OCI-LY3 (cell line): ENCODE measurements at regions not wholly inside any gene's neighbourhood (a gene's known extent, or its start where the extent isn't known, plus 50 kb on each side); places are given as distances from the start of the nearest gene placed in this dataset.

Source experiments
- H2AFZ ChIP-seq: fragments of 200-600, 300-600 bp; shearing (Covaris generic); 2 replicates; pipeline ENCODE4 v1.6.0; 2014; ENCODE audit warnings: antibody characterized with exemption, low read depth, low read length
- H3K27ac ChIP-seq: fragments of 200-600, 300-600 bp; sonication (generic); 2 replicates; pipeline ENCODE4 v1.5.1; 2014; ENCODE audit warnings: mild to moderate bottlenecking, low read length, moderate library complexity, mixed read lengths
- H3K27me3 ChIP-seq: fragments of 200-600, 300-600 bp; sonication (generic); 2 replicates; pipeline ENCODE4 v1.6.1; 2014; ENCODE audit warnings: low read depth, low read length, mixed read lengths
- H3K36me3 ChIP-seq: fragments of 200-600, 300-600 bp; sonication (generic); replicated peaks from 2 replicates; pipeline ENCODE3; 2014; ENCODE audit warnings: low read depth, low read length, mixed read lengths
- H3K4me1 ChIP-seq: fragments of 300-600, 200-600 bp; sonication (generic); 2 replicates; pipeline ENCODE4 v1.6.1; 2014; ENCODE audit warnings: low read length, mixed read lengths
- H3K4me2 ChIP-seq: fragments of 200-600, 300-600 bp; sonication (generic); 2 replicates; pipeline ENCODE4 v1.6.1; 2014; ENCODE audit warnings: low read length, mixed read lengths
- H3K4me3 ChIP-seq: fragments of 300-600, 200-600 bp; sonication (generic); 2 replicates; pipeline ENCODE4 v1.5.1; 2014; ENCODE audit warnings: antibody characterized with exemption, mild to moderate bottlenecking, low read length, moderate library complexity
- H3K79me2 ChIP-seq: fragments of 300-600, 200-600 bp; shearing (Covaris generic); 2 replicates; pipeline ENCODE4 v1.6.1; 2014; ENCODE audit warnings: mild to moderate bottlenecking, low read length, mixed read lengths
- H3K9ac ChIP-seq: fragments of 300-600, 200-600 bp; shearing (Covaris generic); 2 replicates; pipeline ENCODE4 v1.6.0; 2014; ENCODE audit warnings: mild to moderate bottlenecking, low read length, moderate library complexity
- H3K9me3 ChIP-seq: fragments of 200-600, 300-600 bp; shearing (Covaris generic); 2 replicates; pipeline ENCODE4 v1.6.1; 2014; ENCODE audit warnings: low read length, mixed read lengths; ENCODE audit not compliant: insufficient read depth
- H4K20me1 ChIP-seq: fragments of 200-600, 300-600 bp; sonication (generic); 2 replicates; pipeline ENCODE4 v1.6.1; 2016; ENCODE audit warnings: low read length, mixed read lengths; ENCODE audit not compliant: insufficient read depth
- CTCF ChIP-seq: fragments of 200-600, 300-600 bp; sonication (generic); IDR thresholded peaks from 2 replicates; pipeline ENCODE4 v1.5.1; 2014; ENCODE audit warnings: antibody characterized with exemption, low read length, low read depth
- EZH2phosphoT487 ChIP-seq: fragments of 200-600 bp; shearing (Covaris generic); IDR thresholded peaks from 2 replicates; pipeline ENCODE4 v1.6.1; 2018; ENCODE audit warnings: antibody characterized with exemption, mixed run types, low read depth

GRCh38 chr14:48341069-48341468 is 665.7 kb upstream of the MDGA2 start:
- Histone ChIP-seq H4K20me1 (no peaks in the 10 kb centered on the region), H3K9ac (no peak overlapping the region), H3K27ac (no peak overlapping the region), H3K79me2 (no peaks in the 10 kb centered on the region), H3K4me2 (no peak overlapping the region), H2AFZ (no peak overlapping the region), H3K36me3 (no peaks in the 10 kb centered on the region), H3K4me1 (no peaks in the 10 kb centered on the region), H3K27me3 (no peaks in the 10 kb centered on the region), H3K9me3 (no peaks in the 10 kb centered on the region), H3K4me3 (no peak overlapping the region)
- TF ChIP-seq EZH2phosphoT487: no peak

- no peak for TF ChIP-seq CTCF
- TF ChIP-seq EZH2phosphoT487: no peak
- H3K4me1 ChIP-seq: no peaks in the 10 kb centered on the region
- H3K4me3 ChIP-seq: no peak overlapping the region
Observed at GRCh38 chr14:48333221-48333920, 658.0 kb upstream of the MDGA2 start.

GRCh38 chr14:48331421-48331820 is 656.0 kb upstream of the MDGA2 start:
- Histone ChIP-seq H3K9ac (no peak overlapping the region), H3K4me1 (no peaks in the 10 kb centered on the region), H3K36me3 (no peaks in the 10 kb centered on the region), H3K27me3 (no peaks in the 10 kb centered on the region), H3K27ac (no peak overlapping the region), H3K4me2 (no peak overlapping the region), H2AFZ (no peak overlapping the region), H4K20me1 (no peaks in the 10 kb centered on the region), H3K9me3 (no peaks in the 10 kb centered on the region), H3K4me3 (no peak overlapping the region), H3K79me2 (no peaks in the 10 kb centered on the region)
- no peak for TF ChIP-seq EZH2phosphoT487

More at GRCh38 chr14:48333221-48333920, 658.0 kb upstream of the MDGA2 start:
- Histone ChIP-seq H4K20me1 (no peaks in the 10 kb centered on the region), H3K9ac (no peak overlapping the region), H3K4me2 (no peak overlapping the region), H3K36me3 (no peaks in the 10 kb centered on the region), H3K79me2 (no peaks in the 10 kb centered on the region), H3K27ac (no peak overlapping the region), H3K27me3 (no peaks in the 10 kb centered on the region), H3K9me3 (no peaks in the 10 kb centered on the region), H2AFZ (no peak overlapping the region)

GRCh38 chr14:48325486-48325885 is 650.1 kb upstream of the MDGA2 start:
- Histone ChIP-seq H3K4me2 (no peak overlapping the region), H3K27me3 (no peaks in the 10 kb centered on the region), H3K4me3 (no peak overlapping the region), H3K9ac (no peak overlapping the region), H3K27ac (no peak overlapping the region), H3K4me1 (no peaks in the 10 kb centered on the region), H3K9me3 (no peaks in the 10 kb centered on the region), H2AFZ (no peak overlapping the region), H3K79me2 (no peaks in the 10 kb centered on the region), H4K20me1 (no peaks in the 10 kb centered on the region), H3K36me3 (no peaks in the 10 kb centered on the region)
- TF ChIP-seq EZH2phosphoT487 (no peak), CTCF (no peak)

DNA sequence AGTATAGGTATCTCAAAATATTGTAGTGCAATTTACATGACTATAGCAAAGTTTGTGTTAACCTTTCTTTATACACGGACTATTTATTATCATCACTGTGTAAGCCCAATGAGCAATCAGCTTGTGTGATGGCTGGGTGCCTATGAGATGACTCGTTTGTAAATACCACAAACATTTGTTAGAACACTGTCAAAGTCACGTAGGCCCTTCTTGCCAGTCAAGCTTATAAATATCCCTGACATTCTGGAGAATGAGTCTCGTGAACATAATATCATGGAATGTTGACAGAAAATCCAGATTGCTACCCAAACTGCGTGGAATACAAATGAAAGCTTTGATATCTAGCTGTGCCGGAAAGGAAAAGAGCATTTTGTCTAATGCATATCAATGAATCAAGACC is 648.3 kb upstream of the MDGA2 start:
- no peaks in the 10 kb centered on the region for H3K79me2 ChIP-seq
- H4K20me1 ChIP-seq: no peaks in the 10 kb centered on the region
- no peak overlapping the region for H2AFZ ChIP-seq
- H3K4me3 ChIP-seq: no peak overlapping the region
- TF ChIP-seq EZH2phosphoT487 (no peak), CTCF (no peak)
- H3K27ac ChIP-seq: no peak overlapping the region
- H3K27me3 ChIP-seq: no peaks in the 10 kb centered on the region
- H3K36me3 ChIP-seq: no peaks in the 10 kb centered on the region
- H3K4me1 ChIP-seq: no peaks in the 10 kb centered on the region
- no peaks in the 10 kb centered on the region for H3K9me3 ChIP-seq
- no peak overlapping the region for H3K9ac ChIP-seq
- no peak overlapping the region for H3K4me2 ChIP-seq
